ENCODE measurements at regions not wholly inside any gene's neighbourhood (a gene's known extent, or its start where the extent isn't known, plus 50 kb on each side); places are given as distances from the start of the nearest gene placed in this dataset.
"Not testable (repeated sequence)": the region's sequence is repeated elsewhere in the genome, so short reads cannot be mapped to it uniquely, and the experiment has no call there.

DNA sequence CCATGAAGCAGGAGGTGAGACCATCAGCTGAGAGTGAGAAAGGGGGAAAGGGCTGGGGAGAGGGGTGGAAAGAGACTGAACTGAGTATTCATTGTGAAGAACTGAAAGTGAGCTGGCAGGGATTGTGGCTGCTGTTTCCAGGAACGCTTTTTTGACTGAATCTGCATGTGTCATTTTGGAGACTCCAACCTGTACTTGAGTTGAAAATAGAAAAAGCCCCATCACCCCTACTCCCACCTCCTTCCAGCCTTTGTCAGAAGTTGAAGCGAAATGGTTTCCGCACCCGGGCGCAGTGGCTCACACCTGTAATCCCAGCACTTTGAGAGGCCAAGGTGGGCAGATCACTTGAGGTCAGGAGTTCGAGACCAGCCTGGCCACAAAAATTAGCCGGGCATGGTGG, 128.0 kb upstream of the GPR12 start:
- DNase-seq (ENCODE audit: low spot score) = no peak

DNA sequence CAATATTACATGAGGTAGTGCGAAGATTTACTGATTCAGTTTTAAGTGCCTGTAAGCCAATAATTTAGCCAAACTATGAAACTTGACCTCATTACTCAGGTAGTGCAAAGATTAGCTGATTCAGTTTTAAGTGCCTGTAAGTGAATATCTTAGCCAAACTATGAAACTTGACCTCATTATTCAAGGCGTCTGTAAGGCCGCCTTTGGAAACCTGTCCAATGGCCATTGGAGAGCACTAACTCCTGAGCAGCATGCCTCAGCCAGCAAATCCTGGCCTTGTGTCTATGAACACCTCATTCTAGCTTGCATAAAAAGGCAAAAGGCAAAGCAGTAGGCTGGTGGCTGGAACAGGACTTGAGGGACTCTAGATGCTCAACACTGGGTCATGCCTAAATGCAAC, 127.0 kb upstream of the GPR12 start:
- no peak for DNase-seq (ENCODE audit: low spot score)

DNA sequence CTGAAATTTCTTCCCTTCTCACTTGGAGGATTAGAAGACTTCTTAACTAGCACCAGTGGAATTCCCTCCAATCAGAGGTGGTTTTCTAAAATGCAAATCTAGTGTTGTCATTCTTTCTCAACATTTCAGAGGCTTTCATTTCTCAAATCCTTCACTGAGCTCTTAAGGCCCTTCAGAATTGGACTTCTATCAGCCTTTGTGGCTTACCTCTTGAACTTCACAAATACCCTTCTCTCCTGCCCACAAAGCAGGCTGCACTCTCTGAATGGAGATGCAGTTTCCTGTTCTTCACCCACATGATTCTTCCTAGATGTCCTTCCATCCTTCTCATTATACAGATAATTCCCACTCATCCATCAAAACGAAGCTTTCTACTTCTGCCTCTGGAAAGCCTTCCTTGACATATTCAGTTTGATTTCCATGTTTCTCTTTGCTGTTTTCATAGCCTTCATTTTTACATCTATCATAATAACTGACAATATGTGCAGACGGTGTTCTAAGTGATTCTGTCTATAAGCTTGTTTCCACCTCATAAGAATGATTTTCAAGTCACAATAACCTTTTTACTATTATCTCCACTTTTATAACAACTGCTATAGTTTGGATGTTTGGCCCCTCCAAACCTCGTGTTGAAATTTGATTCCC, 123.1 kb upstream of the GPR12 start:
- no peak for DNase-seq (ENCODE audit: low spot score)

DNA sequence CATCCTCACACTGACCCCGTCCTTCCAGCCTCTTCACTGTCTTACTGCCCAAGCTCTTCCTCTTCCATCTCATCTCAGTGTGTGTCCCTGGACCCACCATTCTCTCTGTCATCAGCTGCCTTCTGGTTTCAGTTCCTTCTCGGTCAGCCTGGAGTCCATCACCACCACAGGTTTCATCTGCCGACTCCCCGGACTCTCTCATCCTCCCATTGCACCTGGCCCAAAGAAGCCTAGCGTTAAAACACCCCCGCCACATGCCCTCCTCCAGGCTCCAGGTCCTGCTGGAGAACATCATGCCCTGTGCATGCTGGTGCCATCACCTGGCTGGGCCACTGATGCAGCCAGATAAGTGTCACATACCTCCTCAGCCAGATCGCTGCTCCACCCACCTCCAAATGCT, 122.1 kb upstream of the GPR12 start:
- DNase-seq (ENCODE audit: low spot score) = no peak

DNA sequence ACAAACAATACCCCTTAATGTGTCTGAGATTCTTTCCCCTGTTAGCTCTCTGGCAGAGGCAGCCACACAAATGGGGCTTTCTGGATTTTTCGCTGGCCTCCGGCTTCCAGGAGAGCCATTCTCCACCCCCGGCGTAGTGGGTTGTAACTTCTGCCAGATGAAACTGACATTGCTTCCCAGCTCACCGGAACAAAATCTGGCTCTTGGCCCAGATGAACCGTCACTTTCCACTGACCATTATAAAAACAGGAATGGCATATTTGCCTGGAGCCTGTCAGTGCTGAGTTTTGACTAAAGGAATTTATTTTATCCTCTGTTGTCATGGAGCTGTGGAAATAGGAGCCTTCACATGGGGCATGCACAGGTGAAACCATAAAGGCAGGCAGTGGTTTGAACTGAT, 120.6 kb upstream of the GPR12 start:
- no peak for DNase-seq (ENCODE audit: low spot score)

DNA sequence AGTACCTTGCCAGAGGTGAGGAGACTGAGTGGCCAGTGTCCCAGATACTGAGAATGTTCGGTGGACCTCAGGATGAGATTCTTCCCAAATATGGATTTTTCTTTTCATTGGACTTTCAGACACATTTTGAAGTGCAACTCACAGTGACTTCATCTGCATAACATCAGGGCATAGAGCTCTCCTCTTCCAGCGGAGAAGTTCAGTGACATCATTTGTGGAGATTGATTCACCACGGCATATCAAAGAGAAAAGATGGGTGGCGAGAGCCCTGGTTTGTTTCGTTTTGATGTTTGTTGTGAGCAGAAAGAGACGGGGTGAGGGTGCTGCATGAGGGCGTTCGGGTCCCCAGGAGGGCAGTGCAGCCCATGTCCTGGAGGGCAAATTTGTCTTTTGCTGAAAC, 120.1 kb upstream of the GPR12 start:
- no peak for DNase-seq (ENCODE audit: low spot score)

DNA sequence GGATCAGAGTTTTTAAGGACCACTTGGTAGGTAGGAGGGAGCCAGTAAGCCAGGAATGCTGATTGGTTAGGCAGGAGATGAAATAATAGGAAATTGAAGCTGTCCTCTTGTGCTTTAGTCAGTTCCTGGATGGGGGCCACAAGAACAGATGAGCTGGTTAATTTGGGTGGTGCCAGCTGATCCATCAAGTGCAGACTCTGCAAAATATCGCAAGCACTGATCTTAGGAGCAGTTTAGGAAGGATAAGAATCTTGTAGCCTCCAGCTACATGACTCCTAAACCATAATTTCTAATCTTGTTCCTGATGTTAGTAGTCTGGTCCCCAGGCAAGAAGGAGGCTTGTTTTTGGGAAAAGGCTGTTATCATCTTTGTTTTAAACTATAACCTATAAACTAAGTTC, 117.9 kb upstream of the GPR12 start:
- no peak for DNase-seq (ENCODE audit: low spot score)

DNA sequence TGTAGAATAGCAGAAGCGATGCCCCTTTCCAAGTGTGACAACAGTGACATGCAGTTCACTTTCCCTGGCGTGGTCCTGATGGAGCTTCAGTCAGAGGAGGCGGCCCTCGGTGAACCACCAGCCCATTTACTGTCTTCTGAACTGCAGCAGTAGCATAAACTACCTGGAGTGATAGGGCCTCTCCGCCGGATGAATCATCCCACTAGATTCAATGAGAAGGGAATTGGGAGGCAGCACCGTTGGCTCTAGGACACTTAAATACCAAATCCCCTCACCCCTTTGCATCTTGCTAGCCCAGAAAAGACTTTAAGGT, 112.8 kb upstream of the GPR12 start:
- no peak for DNase-seq (ENCODE audit: low spot score)

DNA sequence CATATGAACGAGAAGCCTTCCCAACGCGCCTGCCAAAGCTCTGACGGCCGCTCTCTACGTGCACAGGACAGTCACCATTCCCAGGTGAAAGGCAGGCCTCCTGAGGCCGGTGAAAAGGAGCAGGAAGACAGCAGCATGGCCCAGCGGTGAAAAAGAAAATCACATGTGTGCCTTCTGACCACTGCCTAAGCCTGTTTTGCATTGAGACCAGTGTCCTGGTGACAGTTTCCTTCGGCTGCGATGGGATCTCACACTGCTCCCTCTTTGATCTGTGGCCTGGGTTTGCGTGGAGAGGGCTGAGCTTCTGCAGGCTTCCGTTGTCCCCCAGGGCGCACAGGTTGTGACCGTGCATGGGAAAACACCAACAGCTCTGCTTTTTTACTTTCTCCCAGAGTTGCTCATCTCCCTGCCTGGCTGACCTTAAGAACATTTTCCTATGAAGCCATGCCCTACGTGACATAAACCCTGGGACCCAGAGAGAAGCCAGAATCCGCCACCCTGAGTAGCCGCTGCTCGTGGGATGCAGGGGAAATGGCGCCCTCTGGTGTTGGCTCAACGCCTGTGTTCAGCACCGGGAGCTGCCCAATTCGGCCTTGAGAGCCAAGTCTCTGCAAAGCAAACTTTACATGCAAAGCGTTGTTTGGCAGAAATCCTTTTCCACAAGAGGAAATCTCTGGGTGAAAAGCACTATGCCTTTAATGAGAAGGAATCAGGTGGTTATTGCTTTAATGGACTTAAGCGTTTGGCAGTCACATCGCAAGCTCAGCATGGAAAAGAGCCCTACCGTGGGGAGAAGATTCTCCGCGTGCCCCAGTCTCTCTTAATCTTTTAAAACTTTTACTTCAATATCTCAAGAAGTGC, 112.2 kb upstream of the GPR12 start:
- peak; percentile 32 for DNase-seq (ENCODE audit: low spot score)

DNA sequence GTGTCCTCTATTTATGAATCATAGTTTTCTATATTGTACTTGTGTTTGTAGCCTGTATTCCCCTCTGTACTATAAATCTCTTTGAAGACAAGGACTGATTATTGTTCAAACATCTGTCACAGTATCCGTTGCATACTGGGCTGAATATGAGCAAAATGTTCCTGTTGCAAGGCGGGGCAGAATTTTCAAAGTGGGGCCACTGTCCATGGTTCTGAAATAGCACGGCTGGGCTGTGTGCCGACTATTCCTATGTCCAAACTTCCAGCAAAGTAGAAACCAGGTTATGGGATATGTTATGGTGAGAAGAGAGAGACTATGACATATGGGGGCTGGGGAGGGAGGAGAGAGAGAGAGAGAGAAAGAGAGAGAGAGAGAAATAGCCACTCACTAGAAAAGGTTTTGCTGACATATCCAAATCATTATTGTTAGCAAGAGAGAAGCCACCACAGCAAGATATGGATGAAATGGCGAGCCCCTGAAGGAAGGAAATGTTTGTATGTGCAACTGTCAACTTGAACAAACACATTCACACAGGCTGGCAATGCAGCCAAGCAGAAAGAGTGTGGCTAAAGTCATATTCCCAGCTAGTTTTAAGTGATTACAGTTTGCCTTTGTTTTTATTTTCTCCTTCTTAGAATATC, 107.0 kb upstream of the GPR12 start:
- no peak for DNase-seq (ENCODE audit: low spot score)

DNA sequence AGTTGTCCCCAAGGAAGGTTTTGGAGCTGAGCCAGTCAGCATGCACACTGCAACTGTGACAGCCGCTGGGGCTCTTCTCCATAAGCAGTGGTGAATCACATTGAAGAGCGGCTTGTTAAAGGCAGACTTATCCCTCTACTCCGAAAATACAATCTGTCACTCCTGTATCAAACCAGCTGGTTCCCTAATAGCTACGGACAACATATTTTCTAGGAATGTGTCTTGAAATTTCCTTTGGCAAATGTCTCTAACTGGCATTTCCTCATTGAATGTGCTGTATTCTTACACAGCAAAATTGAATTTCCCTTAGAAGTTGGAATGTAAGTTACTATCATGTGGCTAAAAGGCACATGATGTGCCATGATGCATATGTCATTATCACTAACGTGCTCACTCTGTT, 104.0 kb upstream of the GPR12 start:
- no peak for DNase-seq (ENCODE audit: low spot score)

DNA sequence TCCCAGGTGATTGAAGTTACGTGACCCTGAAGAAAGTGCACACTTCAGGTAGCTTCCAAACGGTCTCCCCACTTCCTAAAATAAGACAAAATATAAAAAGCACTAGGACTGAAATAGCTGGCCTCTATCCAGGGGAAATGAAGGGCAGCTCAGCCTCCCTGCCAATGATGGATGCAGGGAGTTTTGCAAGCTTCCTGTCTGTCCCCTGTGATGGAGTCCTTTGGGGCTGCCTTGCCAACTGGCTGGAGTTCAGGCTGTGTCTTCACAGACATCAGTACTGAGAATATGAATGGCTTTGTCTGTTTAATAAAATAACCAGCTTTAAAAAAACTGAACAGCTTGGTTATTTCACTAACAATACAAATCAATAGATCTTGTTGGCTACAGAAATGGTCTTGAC, 101.4 kb upstream of the GPR12 start:
- DNase-seq (ENCODE audit: low spot score) = no peak

DNA sequence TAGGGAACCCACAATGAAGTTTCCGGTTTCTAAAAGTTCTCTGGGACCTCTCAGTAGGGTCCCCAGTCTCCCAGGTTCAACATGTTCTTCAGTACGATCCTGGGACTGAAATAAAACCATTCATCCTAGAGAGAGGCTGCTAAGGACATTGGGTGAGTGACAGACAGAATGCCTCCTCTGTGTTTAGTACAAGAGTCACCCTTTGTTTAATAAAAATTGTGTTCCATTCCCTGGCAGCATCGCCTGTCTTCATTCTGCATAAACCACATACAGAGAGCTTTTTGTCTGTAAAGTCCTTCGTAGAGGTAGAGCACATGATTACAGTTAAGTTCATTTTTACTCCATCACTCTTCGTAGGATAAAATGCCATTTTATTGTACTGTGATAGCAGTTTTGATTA, 95.3 kb upstream of the GPR12 start:
- DNase-seq (ENCODE audit: low spot score) = no peak

DNA sequence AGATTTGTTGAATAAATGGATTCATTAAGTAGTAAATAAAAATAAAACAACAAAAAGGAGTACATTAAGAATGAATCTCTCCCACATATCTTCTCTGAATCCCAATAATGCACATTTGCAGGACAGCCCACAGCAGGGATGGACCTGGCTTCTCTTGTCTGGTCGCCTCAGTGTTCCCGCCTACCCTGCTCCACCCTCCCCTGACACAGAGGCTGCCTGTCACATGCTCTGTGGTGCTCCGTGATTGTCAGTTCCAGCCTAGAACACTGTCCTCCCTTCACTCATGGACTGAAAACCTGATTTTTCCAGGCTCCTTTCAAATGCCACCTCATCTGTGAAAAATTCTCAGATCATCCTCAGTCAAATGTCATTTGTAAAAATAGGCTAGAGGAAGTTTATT, 94.5 kb upstream of the GPR12 start:
- DNase-seq (ENCODE audit: low spot score) = no peak

DNA sequence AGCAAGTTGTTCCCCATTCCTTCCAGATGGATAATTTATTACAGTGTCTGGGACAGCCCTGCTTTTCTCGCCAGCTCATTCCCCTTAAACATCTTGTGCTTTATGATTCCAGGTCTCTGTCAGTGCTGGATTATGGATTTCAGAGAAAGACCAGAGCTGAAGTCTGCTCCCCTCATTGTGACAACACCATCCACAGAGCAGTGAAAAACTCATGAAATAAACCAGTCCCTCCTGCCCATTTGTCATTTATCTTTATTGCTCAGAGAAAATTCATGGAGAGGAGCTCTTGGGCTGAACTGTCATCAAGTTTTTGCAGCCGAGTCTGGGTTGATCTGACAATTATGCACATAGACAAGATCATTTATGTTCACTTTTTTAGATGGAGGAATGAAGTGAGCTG, 92.7 kb upstream of the GPR12 start:
- no peak for DNase-seq (ENCODE audit: low spot score)

DNA sequence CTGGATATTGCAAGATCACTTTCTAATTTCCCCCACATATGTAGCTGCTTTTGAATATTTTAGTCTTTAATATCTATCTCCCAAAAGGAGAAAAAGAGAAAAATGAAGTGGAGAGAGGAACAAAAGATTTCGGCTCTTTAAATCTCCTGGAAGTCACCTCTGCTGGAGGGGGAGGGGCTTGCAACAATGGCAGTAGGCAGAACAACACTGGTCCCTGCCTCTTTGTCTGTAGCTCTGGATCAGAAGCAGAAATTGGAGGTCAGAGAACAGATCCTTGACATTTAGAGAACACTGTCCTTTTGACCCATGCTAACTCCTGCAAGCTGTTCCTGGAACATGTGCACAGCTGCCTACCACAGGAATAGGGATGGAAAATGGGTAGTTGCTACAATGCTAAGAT, 86.7 kb upstream of the GPR12 start:
- DNase-seq (ENCODE audit: low spot score) = no peak

DNA sequence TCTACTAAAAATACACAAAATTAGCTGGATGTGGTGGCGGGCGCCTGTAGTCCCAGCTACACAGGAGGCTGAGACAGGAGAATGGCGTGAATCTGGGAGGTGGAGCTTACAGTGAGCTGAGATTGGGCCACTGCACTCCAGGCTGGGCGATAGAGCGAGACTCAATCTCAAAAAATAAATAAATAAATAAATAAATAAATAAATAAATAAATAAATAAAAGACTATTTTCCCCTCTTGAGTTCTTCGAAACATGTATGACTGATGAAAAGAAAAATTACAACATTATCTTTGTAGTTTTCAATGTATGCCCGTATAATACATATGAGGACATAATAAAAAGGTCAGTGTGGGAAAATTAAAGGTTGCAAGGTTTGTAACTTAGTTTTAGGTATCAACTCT, 84.5 kb upstream of the GPR12 start:
- DNase-seq (ENCODE audit: low spot score) = not testable (repeated sequence)

DNA sequence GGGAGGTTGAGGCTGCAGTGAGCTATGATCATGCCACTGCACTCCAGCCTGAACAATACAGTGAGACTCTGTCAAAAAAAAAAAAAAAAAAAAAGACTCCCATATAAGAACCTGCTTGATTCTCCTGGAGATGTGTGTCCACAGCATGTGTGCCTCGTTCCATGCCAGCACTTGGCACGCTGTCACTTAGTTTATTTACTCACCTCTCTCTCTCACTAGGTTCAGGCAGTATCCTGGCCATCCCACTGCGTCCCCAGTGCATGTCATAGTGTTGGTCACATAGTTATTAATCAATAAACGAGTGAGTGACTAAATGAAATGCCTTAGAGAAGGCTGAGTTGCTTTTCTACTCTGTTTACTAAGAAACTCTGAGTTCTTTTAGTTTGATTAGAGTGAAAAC, 79.1 kb upstream of the GPR12 start:
- DNase-seq (ENCODE audit: low spot score) = no peak

DNA sequence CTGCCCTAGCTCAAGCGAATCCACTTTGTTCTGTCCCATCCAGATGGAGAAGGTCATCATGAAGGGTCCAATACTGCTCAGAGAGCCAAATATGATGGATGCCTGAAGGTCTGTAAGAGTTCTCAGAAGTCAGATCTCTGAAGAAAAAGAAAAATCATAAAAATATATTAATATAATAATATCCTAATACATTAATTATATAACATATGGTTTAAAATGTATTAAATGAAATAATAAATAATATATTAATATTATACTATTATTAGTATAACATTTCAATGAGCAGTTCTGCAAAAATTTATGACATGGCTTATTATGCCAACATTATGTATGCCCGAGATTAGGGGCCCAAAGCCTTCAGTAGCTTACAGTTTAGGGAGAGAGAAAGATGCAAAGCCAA, 78.2 kb upstream of the GPR12 start:
- no peak for DNase-seq (ENCODE audit: low spot score)

DNA sequence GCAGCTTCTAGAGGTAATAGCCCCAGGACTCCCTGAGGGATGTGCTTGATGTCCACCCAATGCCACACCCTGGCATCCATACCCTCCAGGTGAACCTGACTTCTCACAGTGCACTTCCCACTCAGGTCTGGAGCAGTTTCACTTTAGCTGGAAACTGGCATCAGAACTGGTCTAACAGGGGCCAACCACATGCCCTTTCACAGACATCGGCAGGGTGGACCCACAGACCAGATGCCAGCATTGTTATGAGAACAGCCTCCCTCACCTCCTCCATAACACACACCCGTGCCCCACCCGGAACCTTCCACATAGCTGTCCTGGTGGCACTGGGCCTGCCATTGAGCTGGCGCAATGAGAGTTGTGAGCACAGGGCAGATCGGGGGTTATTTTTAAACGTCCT, 77.4 kb upstream of the GPR12 start:
- no peak for DNase-seq (ENCODE audit: low spot score)

DNA sequence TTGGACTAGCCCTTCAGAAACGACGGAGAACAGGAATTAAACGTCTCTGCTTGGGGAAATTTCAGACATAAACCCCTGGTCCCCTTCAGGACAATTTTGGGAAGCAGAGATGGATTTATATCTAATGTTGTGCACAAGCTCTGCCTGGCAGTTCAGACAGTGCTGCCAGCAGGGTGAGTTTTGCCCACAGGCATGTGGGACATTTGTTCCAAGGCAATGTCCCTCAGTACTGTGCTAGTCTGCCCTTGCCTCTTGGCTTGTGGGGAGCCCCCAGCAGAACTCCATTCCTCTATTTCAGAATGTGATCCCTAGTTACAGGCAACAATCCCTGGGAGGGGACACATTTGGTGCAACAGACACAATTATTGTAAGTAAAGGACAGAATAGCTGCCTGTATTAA, 76.5 kb upstream of the GPR12 start:
- no peak for DNase-seq (ENCODE audit: low spot score)

DNA sequence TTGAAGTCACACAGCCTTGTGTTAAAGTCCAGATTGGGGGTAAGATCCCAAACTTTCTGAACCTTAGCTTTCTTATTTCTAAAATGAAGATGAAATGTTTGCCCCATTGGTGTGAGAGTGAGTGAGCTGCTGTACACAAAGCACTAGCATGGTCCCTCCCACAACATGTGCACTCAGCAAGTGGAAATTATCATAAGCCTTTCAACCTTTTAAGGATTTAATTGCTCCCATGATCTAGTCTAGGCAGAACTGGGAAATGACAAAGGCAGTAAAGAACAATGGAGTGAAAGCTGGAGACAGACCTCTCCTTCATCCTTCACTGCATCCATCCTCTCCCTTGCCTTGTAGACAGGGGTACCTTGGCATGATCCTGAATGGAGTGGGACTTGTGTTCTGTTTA, 76.0 kb upstream of the GPR12 start:
- no peak for DNase-seq (ENCODE audit: low spot score)

DNA sequence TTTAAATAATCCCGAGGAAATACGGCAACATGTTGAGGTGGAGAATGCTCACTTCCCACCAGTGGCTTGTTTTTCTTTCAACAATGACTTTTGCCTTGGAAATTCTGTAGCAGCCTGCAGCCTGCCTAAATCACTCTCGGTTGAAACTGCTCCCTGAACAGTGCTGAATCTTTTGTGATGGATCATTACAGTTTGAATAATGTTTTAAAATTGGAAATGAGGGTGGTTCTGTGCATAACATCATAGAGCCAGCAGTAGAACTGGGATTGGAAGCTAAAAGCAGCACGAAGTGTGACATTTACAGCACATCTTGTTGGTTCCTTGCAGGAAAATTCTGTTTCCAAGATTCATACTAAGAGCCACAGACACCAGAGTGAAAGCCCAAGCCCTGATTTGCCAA, 74.1 kb upstream of the GPR12 start:
- no peak for DNase-seq (ENCODE audit: low spot score)

All from CD4-positive, alpha-beta T cell treated with Interleukin-2 at 100 ng/mL for 4 hours (primary cell).